Testis (tissue), 2 donors: ENCODE measurements at regions not wholly inside any gene's neighbourhood (a gene's known extent, or its start where the extent isn't known, plus 50 kb on each side); places are given as distances from the start of the nearest gene placed in this dataset.

Experiments
- POLR2A ChIP-seq: fragments of 450-650 bp; IDR thresholded peaks from one replicate; pipeline ENCODE4 v1.6.1; 2017; ENCODE audit warnings: antibody characterized with exemption, mild to moderate bottlenecking, moderate library complexity
- TF ChIP-seq, protein P1 (sequence below), 3 experiments: fragments of 450-650 bp in 2 of 3; fragments of 200-600 bp in 1 of 3; sonication (generic) in 1 of 3; IDR thresholded peaks; one replicate each; pipeline ENCODE4 v1.5.1; 2016 to 2019; ENCODE audit warnings: antibody characterized with exemption in 3 of 3, mild to moderate bottlenecking in 2 of 3, moderate library complexity in 1 of 3

DNA sequence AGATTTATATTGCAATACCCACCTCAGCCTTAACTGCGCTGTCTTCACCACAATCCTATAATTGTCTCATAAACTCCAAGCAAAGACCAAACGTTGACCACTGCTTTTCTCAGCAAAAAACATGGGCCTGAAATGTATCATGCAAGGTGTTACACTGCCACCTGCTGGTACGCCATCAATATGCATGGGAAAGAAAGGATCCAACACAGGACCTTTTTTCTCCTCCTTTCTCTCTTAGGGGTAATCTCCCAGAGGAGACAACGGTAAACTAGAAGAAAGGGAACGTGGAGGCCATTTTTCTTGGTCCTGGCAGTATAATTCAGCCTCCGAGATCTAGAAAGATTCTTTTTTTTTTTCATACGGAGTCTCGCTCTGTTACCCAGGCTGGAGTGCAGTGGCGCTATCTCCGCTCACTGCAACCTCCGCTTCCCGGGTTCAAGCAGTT lies 79.1 kb upstream of the MPP7 start:
- TF ChIP-seq, protein P1, sequence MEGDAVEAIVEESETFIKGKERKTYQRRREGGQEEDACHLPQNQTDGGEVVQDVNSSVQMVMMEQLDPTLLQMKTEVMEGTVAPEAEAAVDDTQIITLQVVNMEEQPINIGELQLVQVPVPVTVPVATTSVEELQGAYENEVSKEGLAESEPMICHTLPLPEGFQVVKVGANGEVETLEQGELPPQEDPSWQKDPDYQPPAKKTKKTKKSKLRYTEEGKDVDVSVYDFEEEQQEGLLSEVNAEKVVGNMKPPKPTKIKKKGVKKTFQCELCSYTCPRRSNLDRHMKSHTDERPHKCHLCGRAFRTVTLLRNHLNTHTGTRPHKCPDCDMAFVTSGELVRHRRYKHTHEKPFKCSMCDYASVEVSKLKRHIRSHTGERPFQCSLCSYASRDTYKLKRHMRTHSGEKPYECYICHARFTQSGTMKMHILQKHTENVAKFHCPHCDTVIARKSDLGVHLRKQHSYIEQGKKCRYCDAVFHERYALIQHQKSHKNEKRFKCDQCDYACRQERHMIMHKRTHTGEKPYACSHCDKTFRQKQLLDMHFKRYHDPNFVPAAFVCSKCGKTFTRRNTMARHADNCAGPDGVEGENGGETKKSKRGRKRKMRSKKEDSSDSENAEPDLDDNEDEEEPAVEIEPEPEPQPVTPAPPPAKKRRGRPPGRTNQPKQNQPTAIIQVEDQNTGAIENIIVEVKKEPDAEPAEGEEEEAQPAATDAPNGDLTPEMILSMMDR (IDR thresholded peaks at IDR 0.05): peak; percentile 94 to 98 (median 96)
- TF ChIP-seq POLR2A: no peak
